AG09309 (cell line): ENCODE measurements at regions not wholly inside any gene's neighbourhood (a gene's known extent, or its start where the extent isn't known, plus 50 kb on each side); places are given as distances from the start of the nearest gene placed in this dataset.

ENCODE experiments used
- DNase-seq: peaks from one replicate; pipeline ENCODE4 v3.0.0-alpha.2; 2010; ENCODE audit warnings: low read depth
- H3K4me3 ChIP-seq: 2 replicates; pipeline ENCODE4 v1.5.1; 2011; ENCODE audit warnings: mild to moderate bottlenecking, low read depth, low read length, moderate library complexity; ENCODE audit not compliant: control insufficient read depth
- CTCF ChIP-seq: IDR thresholded peaks from 2 replicates; pipeline ENCODE4 v1.5.1; 2011; ENCODE audit warnings: mild to moderate bottlenecking, low read depth, low read length, inconsistent platforms; ENCODE audit not compliant: insufficient read depth, control insufficient read depth; ENCODE audit errors: missing control alignments

- DNase-seq: no peak
- no peak for TF ChIP-seq CTCF
- H3K4me3 ChIP-seq: no peak overlapping the region
Observed at GRCh38 chr10:111344804-111345203, 268.0 kb downstream of the ADRA2A start.

- TF ChIP-seq CTCF: no peak
- no peak overlapping the region for H3K4me3 ChIP-seq
- no peak for DNase-seq
Observed at GRCh38 chr10:111347386-111348013, 270.7 kb downstream of the ADRA2A start.

- H3K4me3 ChIP-seq: no peak overlapping the region
- DNase-seq: no peak
- TF ChIP-seq CTCF: no peak
Observed at GRCh38 chr10:111348076-111348475, 271.2 kb downstream of the ADRA2A start.

- no peak for TF ChIP-seq CTCF
- DNase-seq: no peak
- H3K4me3 ChIP-seq: no peak overlapping the region
Observed at GRCh38 chr10:111354859-111355258, 278.0 kb downstream of the ADRA2A start.

- DNase-seq: no peak
- no peak overlapping the region for H3K4me3 ChIP-seq
- TF ChIP-seq CTCF: no peak
Observed at GRCh38 chr10:111356571-111356970, 279.7 kb downstream of the ADRA2A start.

GRCh38 chr10:111357859-111358258 lies 281.0 kb downstream of the ADRA2A start:
- no peak overlapping the region for H3K4me3 ChIP-seq
- DNase-seq: no peak
- no peak for TF ChIP-seq CTCF
